ENCODE measurements at regions not wholly inside any gene's neighbourhood (a gene's known extent, or its start where the extent isn't known, plus 50 kb on each side); places are given as distances from the start of the nearest gene placed in this dataset.
"Not testable (repeated sequence)": the region's sequence is repeated elsewhere in the genome, so short reads cannot be mapped to it uniquely, and the experiment has no call there.

- no peak overlapping the region for H3K27ac Mint-ChIP-seq
These were observed 177.5 kb downstream of the MTCL1 start for GRCh38 chr18:8882632-8883408.

GRCh38 chr18:8883409-8883668 is 178.0 kb downstream of the MTCL1 start:
- Mint-ChIP-seq H3K27ac (no peak overlapping the region), H3K4me1 (ENCODE audit: low read depth) (no peaks in the 10 kb centered on the region), H3K27me3 (peaks cover 11% of the 10 kb centered on the region), H3K36me3 (ENCODE audit: low read depth) (no peaks in the 10 kb centered on the region), H3K4me3 (no peak overlapping the region), H3K9me3 (peaks cover 24% of the 10 kb centered on the region)
- no peak for DNase-seq

More at GRCh38 chr18:8882632-8883408, 177.5 kb downstream of the MTCL1 start:
- no peaks in the 10 kb centered on the region for H3K36me3 Mint-ChIP-seq (ENCODE audit: low read depth)
- DNase-seq: no peak
- no peak overlapping the region for H3K4me3 Mint-ChIP-seq
- H3K4me1 Mint-ChIP-seq (ENCODE audit: low read depth): no peaks in the 10 kb centered on the region
- peaks cover 23% of the 10 kb centered on the region for H3K9me3 Mint-ChIP-seq
- peaks cover 11% of the 10 kb centered on the region for H3K27me3 Mint-ChIP-seq

GRCh38 chr18:8887877-8888276 is 182.5 kb downstream of the MTCL1 start:
- H3K27ac Mint-ChIP-seq; H3K4me1 Mint-ChIP-seq (ENCODE audit: low read depth); H3K4me3 Mint-ChIP-seq; H3K36me3 Mint-ChIP-seq (ENCODE audit: low read depth); DNase-seq: not testable (repeated sequence)
- peaks cover 27% of the 10 kb centered on the region for H3K27me3 Mint-ChIP-seq
- peaks cover 22% of the 10 kb centered on the region for H3K9me3 Mint-ChIP-seq

- Mint-ChIP-seq H3K36me3 (ENCODE audit: low read depth) (no peaks in the 10 kb centered on the region), H3K27me3 (peaks cover 27% of the 10 kb centered on the region), H3K4me3 (no peak overlapping the region), H3K27ac (no peak overlapping the region), H3K9me3 (peaks cover 20% of the 10 kb centered on the region), H3K4me1 (ENCODE audit: low read depth) (no peaks in the 10 kb centered on the region)
- DNase-seq: no peak
These were observed 184.1 kb downstream of the MTCL1 start for GRCh38 chr18:8889489-8889888.

- not testable (repeated sequence) for DNase-seq; H3K36me3 Mint-ChIP-seq (ENCODE audit: low read depth); H3K4me1 Mint-ChIP-seq (ENCODE audit: low read depth); H3K4me3 Mint-ChIP-seq; H3K27ac Mint-ChIP-seq
- Mint-ChIP-seq H3K9me3 (peaks cover 18% of the 10 kb centered on the region), H3K27me3 (peaks cover 27% of the 10 kb centered on the region)
These were observed 185.1 kb downstream of the MTCL1 start for GRCh38 chr18:8890503-8890902.

GRCh38 chr18:8890957-8891464 is 185.7 kb downstream of the MTCL1 start:
- H3K9me3 Mint-ChIP-seq: peaks cover 16% of the 10 kb centered on the region
- H3K4me3 Mint-ChIP-seq: no peak overlapping the region
- no peaks in the 10 kb centered on the region for H3K4me1 Mint-ChIP-seq (ENCODE audit: low read depth)
- peaks cover 27% of the 10 kb centered on the region for H3K27me3 Mint-ChIP-seq
- no peaks in the 10 kb centered on the region for H3K36me3 Mint-ChIP-seq (ENCODE audit: low read depth)
- no peak for DNase-seq
- H3K27ac Mint-ChIP-seq: no peak overlapping the region

- Mint-ChIP-seq H3K27me3 (peaks cover 16% of the 10 kb centered on the region), H3K9me3 (peaks cover 9% of the 10 kb centered on the region), H3K36me3 (ENCODE audit: low read depth) (no peaks in the 10 kb centered on the region), H3K27ac (no peak overlapping the region), H3K4me1 (ENCODE audit: low read depth) (no peaks in the 10 kb centered on the region), H3K4me3 (no peak overlapping the region)
- no peak for DNase-seq
These were observed 187.9 kb downstream of the MTCL1 start for GRCh38 chr18:8893221-8893620.

- H3K9me3 Mint-ChIP-seq: peaks cover 4% of the 10 kb centered on the region
- H3K27me3 Mint-ChIP-seq: peaks cover 13% of the 10 kb centered on the region
- no peak for DNase-seq
- H3K4me1 Mint-ChIP-seq (ENCODE audit: low read depth): no peaks in the 10 kb centered on the region
- H3K27ac Mint-ChIP-seq: no peak overlapping the region
- H3K4me3 Mint-ChIP-seq: no peak overlapping the region
- no peaks in the 10 kb centered on the region for H3K36me3 Mint-ChIP-seq (ENCODE audit: low read depth)
These were observed 188.4 kb downstream of the MTCL1 start for GRCh38 chr18:8893628-8894231.

- no peaks in the 10 kb centered on the region for H3K4me1 Mint-ChIP-seq (ENCODE audit: low read depth)
- H3K27me3 Mint-ChIP-seq: peaks cover 9% of the 10 kb centered on the region
- peaks cover 3% of the 10 kb centered on the region for H3K9me3 Mint-ChIP-seq
- no peaks in the 10 kb centered on the region for H3K36me3 Mint-ChIP-seq (ENCODE audit: low read depth)
- no peak overlapping the region for H3K27ac Mint-ChIP-seq
- no peak for DNase-seq
- H3K4me3 Mint-ChIP-seq: no peak overlapping the region
These were observed 189.5 kb downstream of the MTCL1 start for GRCh38 chr18:8894823-8895222.

GRCh38 chr18:8895341-8895740 is 190.0 kb downstream of the MTCL1 start:
- DNase-seq: no peak
- peaks cover 9% of the 10 kb centered on the region for H3K27me3 Mint-ChIP-seq
- no peaks in the 10 kb centered on the region for H3K36me3 Mint-ChIP-seq (ENCODE audit: low read depth)
- peaks cover 3% of the 10 kb centered on the region for H3K9me3 Mint-ChIP-seq
- no peak overlapping the region for H3K4me3 Mint-ChIP-seq
- H3K27ac Mint-ChIP-seq: no peak overlapping the region
- no peaks in the 10 kb centered on the region for H3K4me1 Mint-ChIP-seq (ENCODE audit: low read depth)

- no peaks in the 10 kb centered on the region for H3K4me1 Mint-ChIP-seq (ENCODE audit: low read depth)
- H3K27me3 Mint-ChIP-seq: peaks cover 6% of the 10 kb centered on the region
- no peak overlapping the region for H3K27ac Mint-ChIP-seq
- H3K36me3 Mint-ChIP-seq (ENCODE audit: low read depth): no peaks in the 10 kb centered on the region
- no peak overlapping the region for H3K4me3 Mint-ChIP-seq
- DNase-seq: no peak
- H3K9me3 Mint-ChIP-seq: peaks cover 3% of the 10 kb centered on the region
These were observed 190.7 kb downstream of the MTCL1 start for GRCh38 chr18:8895987-8896619.

- Mint-ChIP-seq H3K9me3 (peaks cover 6% of the 10 kb centered on the region), H3K36me3 (ENCODE audit: low read depth) (no peaks in the 10 kb centered on the region), H3K4me1 (ENCODE audit: low read depth) (no peaks in the 10 kb centered on the region), H3K27me3 (peaks cover 7% of the 10 kb centered on the region), H3K4me3 (no peak overlapping the region), H3K27ac (no peak overlapping the region)
- no peak for DNase-seq
These were observed 193.6 kb downstream of the MTCL1 start for GRCh38 chr18:8899000-8899399.

- no peaks in the 10 kb centered on the region for H3K4me1 Mint-ChIP-seq (ENCODE audit: low read depth)
- no peak overlapping the region for H3K4me3 Mint-ChIP-seq
- H3K27ac Mint-ChIP-seq: no peak overlapping the region
- H3K36me3 Mint-ChIP-seq (ENCODE audit: low read depth): no peaks in the 10 kb centered on the region
- peaks cover 9% of the 10 kb centered on the region for H3K9me3 Mint-ChIP-seq
- H3K27me3 Mint-ChIP-seq: peaks cover 7% of the 10 kb centered on the region
- DNase-seq: no peak
These were observed 195.2 kb downstream of the MTCL1 start for GRCh38 chr18:8900552-8900951.

GRCh38 chr18:8901019-8901418 is 195.7 kb downstream of the MTCL1 start:
- Mint-ChIP-seq H3K27me3 (peaks cover 7% of the 10 kb centered on the region), H3K27ac (no peak overlapping the region), H3K9me3 (peaks cover 8% of the 10 kb centered on the region), H3K4me3 (no peak overlapping the region), H3K36me3 (ENCODE audit: low read depth) (no peaks in the 10 kb centered on the region), H3K4me1 (ENCODE audit: low read depth) (no peaks in the 10 kb centered on the region)
- DNase-seq: no peak

GRCh38 chr18:8904316-8904715 is 198.2 kb upstream of the NDUFV2 start:
- H3K9me3 Mint-ChIP-seq: peaks cover 11% of the 10 kb centered on the region
- peaks cover 7% of the 10 kb centered on the region for H3K27me3 Mint-ChIP-seq
- H3K4me1 Mint-ChIP-seq (ENCODE audit: low read depth): no peaks in the 10 kb centered on the region
- H3K27ac Mint-ChIP-seq: no peak overlapping the region
- no peak overlapping the region for H3K4me3 Mint-ChIP-seq
- DNase-seq: no peak
- H3K36me3 Mint-ChIP-seq (ENCODE audit: low read depth): no peaks in the 10 kb centered on the region

Measured in activated T-cell treated with anti-CD3 and anti-CD28 coated beads, Interleukin-2, amount 50 U/mL, for 24 hours (primary cell).